22Rv1 (cell line): ENCODE measurements at regions not wholly inside any gene's neighbourhood (a gene's known extent, or its start where the extent isn't known, plus 50 kb on each side); places are given as distances from the start of the nearest gene placed in this dataset.
"Not testable (repeated sequence)": the region's sequence is repeated elsewhere in the genome, so short reads cannot be mapped to it uniquely, and the experiment has no call there.

Source experiments
- ZFX ChIP-seq: fragments of 450-650 bp; IDR thresholded peaks from 2 replicates; pipeline ENCODE4 v1.6.1; 2017; ENCODE audit warnings: antibody characterized with exemption, borderline replicate concordance
- TF ChIP-seq, protein P1 (sequence below): fragments of 450-650 bp; IDR thresholded peaks from 2 replicates; pipeline ENCODE4 v1.5.1; 2017; ENCODE audit warnings: mild to moderate bottlenecking

DNA sequence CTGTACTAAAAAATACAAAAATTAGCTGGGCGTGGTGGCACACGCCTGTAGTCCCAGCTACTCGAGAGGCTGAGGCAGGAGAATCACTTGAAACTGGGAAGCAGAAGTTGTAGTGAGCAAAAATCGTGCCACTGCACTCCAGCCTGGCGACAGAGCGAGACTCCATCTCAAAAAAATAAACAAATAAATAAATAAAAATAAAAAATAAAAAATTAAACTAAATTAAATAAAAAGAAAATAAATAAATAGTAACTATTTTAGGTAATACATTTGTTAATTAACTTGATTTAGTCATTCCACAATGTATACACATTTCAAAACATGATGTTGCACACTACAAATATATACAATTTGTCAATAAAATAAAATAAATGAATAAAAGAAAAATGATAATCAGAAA, 116.3 kb upstream of the RFX3 start:
- TF ChIP-seq, protein P1, sequence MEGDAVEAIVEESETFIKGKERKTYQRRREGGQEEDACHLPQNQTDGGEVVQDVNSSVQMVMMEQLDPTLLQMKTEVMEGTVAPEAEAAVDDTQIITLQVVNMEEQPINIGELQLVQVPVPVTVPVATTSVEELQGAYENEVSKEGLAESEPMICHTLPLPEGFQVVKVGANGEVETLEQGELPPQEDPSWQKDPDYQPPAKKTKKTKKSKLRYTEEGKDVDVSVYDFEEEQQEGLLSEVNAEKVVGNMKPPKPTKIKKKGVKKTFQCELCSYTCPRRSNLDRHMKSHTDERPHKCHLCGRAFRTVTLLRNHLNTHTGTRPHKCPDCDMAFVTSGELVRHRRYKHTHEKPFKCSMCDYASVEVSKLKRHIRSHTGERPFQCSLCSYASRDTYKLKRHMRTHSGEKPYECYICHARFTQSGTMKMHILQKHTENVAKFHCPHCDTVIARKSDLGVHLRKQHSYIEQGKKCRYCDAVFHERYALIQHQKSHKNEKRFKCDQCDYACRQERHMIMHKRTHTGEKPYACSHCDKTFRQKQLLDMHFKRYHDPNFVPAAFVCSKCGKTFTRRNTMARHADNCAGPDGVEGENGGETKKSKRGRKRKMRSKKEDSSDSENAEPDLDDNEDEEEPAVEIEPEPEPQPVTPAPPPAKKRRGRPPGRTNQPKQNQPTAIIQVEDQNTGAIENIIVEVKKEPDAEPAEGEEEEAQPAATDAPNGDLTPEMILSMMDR, result not testable (repeated sequence)
- TF ChIP-seq ZFX, result not testable (repeated sequence)
